K562 (cell line): ENCODE measurements at regions not wholly inside any gene's neighbourhood (a gene's known extent, or its start where the extent isn't known, plus 50 kb on each side); places are given as distances from the start of the nearest gene placed in this dataset.

ENCODE experiments used
- ATAC-seq: fragments of 200-7000 bp; cut with Tn5 transposase; 3 replicates; pipeline ENCODE4 v1.9.1; 2020; ENCODE audit warnings: moderate library complexity
- BruUV-seq: library from RNA; stranded (reverse); fragments of 400-500 nt; replicated peaks from 2 replicates; lab custom pipeline; 2021; lab: Mats Ljungman, UMichigan
- CTCF ChIA-PET: fragments of 300-600 bp; formaldehyde crosslinking; extraction: SDS; loops from one replicate; lab custom pipeline; 2021; ENCODE audit warnings: low intra/inter-chr PET ratio; lab: Yijun Ruan, JAX
- POLR2A ChIA-PET: fragments of 300-600, 350-650 bp; sonication (Branson Sonifier 250); formaldehyde crosslinking; extraction: SDS; loops from one replicate; lab custom pipeline; 2021; ENCODE audit warnings: antibody characterized with exemption, inconsistent platforms; lab: Yijun Ruan, JAX
- DNase-seq, 4 experiments: peaks; one replicate each; pipeline versions ENCODE4 v3.0.0 to v3.0.0-alpha.2; 2011 to 2018; ENCODE audit warnings: low spot score in 3 of 4, mixed read lengths in 3 of 4; ENCODE audit errors: extremely low read depth in 1 of 4
- FAIRE-seq: peaks from 2 replicates; lab custom pipeline; 2011; peaks lifted over from hg19 to GRCh38; lab: Jason Lieb, UNC
- H2AFZ ChIP-seq: 2 replicates; pipeline ENCODE4 v1.6.0; 2011; ENCODE audit warnings: low read depth, low read length, control low read depth, inconsistent platforms
- H3K27ac ChIP-seq: fragments of 200-600 bp; 3 replicates; pipeline ENCODE4 v1.8.0; 2011; ENCODE audit warnings: low read depth, mild to moderate bottlenecking, control low read depth, inconsistent platforms, low read length, moderate library complexity, mixed read lengths; ENCODE audit errors: extremely low read depth
- H3K27me3 ChIP-seq, 2 experiments: fragments of 300-600 bp in 1 of 2; 2 replicates in 1 of 2; 3 replicates in 1 of 2; pipeline versions ENCODE4 v1.6.0 to v1.8.0; 2011; ENCODE audit warnings: inconsistent platforms in 2 of 2, low read length in 2 of 2, mild to moderate bottlenecking in 1 of 2, mixed read lengths in 1 of 2, moderate library complexity in 1 of 2; ENCODE audit not compliant: control insufficient read depth in 2 of 2, insufficient read depth in 2 of 2
- H3K36me3 ChIP-seq: fragments of 300-600 bp; 3 replicates; pipeline ENCODE4 v1.8.0; 2011; ENCODE audit warnings: mild to moderate bottlenecking, low read length, inconsistent platforms; ENCODE audit not compliant: control insufficient read depth, insufficient read depth
- H3K4me1 ChIP-seq, 2 experiments: fragments of 200-600 bp in 1 of 2; replicated peaks in 1 of 2; 2 replicates in 1 of 2; 3 replicates in 1 of 2; pipeline versions ENCODE4 v1.5.1 to v1.8.0; 2011; ENCODE audit warnings: inconsistent platforms in 2 of 2, low read length in 2 of 2, mild to moderate bottlenecking in 1 of 2, mixed read lengths in 1 of 2, moderate library complexity in 1 of 2; ENCODE audit not compliant: control insufficient read depth in 2 of 2, insufficient read depth in 2 of 2
- H3K4me2 ChIP-seq: 2 replicates; pipeline ENCODE4 v1.6.1; 2011; ENCODE audit warnings: low read length, control low read depth, inconsistent platforms, mixed read lengths; ENCODE audit not compliant: insufficient read depth
- H3K4me3 ChIP-seq: fragments of 200-600 bp; sonication (generic), shearing (Covaris generic); 2 replicates; pipeline ENCODE4 v1.5.1; 2016; ENCODE audit warnings: control low read depth, inconsistent platforms
- H3K79me2 ChIP-seq: fragments of 200-600 bp; 3 replicates; pipeline ENCODE4 v1.8.0; 2011; ENCODE audit warnings: low read length, inconsistent platforms; ENCODE audit not compliant: control insufficient read depth, insufficient read depth
- H3K9ac ChIP-seq, 2 experiments: 2 replicates each; pipeline versions ENCODE4 v1.6.0 to v1.6.1; 2011; ENCODE audit warnings: low read depth in 2 of 2, low read length in 2 of 2, control low read depth in 1 of 2, inconsistent platforms in 1 of 2, mild to moderate bottlenecking in 1 of 2, mixed read lengths in 1 of 2; ENCODE audit not compliant: insufficient read depth in 1 of 2
- H3K9me1 ChIP-seq: one replicate; pipeline ENCODE4 v1.6.0; 2011; ENCODE audit warnings: inconsistent platforms, mild to moderate bottlenecking, low read length, moderate library complexity; ENCODE audit not compliant: control insufficient read depth, insufficient read depth
- H3K9me3 ChIP-seq: replicated peaks from 2 replicates; pipeline ENCODE4 v1.5.1; 2011; ENCODE audit warnings: low read depth, low read length, inconsistent platforms; ENCODE audit not compliant: control insufficient read depth, insufficient read depth
- H4K20me1 ChIP-seq: replicated peaks from 2 replicates; pipeline ENCODE4 v1.6.1; 2011; ENCODE audit warnings: low read length, inconsistent platforms, mixed read lengths; ENCODE audit not compliant: control insufficient read depth, insufficient read depth
- GABPA ChIP-seq: fragments of 200-800 bp; sonication (Bioruptor generic); conservative IDR thresholded peaks from 2 replicates; pipeline ENCODE4 v1.6.1; 2016; ENCODE audit warnings: low read depth, missing genetic modification characterization, missing compliant biosample characterization
- KDM1A ChIP-seq, 2 experiments: fragments of 450-650 bp; IDR thresholded peaks; 2 replicates each; pipeline ENCODE4 v1.6.1; 2016; ENCODE audit warnings: mild to moderate bottlenecking in 2 of 2
- MCM7 ChIP-seq, 2 experiments: fragments of 450-650 bp; IDR thresholded peaks; 2 replicates each; pipeline ENCODE4 v1.6.1; 2016 to 2018
- PHF8 ChIP-seq: fragments of 200-600 bp; sonication (generic); IDR thresholded peaks from 2 replicates; pipeline ENCODE4 v1.6.1; 2012; ENCODE audit warnings: mixed run types, mild to moderate bottlenecking, inconsistent platforms, low read length, moderate library complexity, borderline replicate concordance
- RCOR1 ChIP-seq, 2 experiments: IDR thresholded peaks; 2 replicates each; pipeline ENCODE4 v1.6.1; 2012; ENCODE audit warnings: low read depth in 2 of 2, low read length in 2 of 2, borderline replicate concordance in 1 of 2, improper control_type of control experiment in 1 of 2
- SMARCC2 ChIP-seq: fragments of 450-650 bp; IDR thresholded peaks from 2 replicates; pipeline ENCODE4 v1.6.1; 2017; ENCODE audit warnings: antibody characterized with exemption, moderate library complexity, mild to moderate bottlenecking, low read depth
- ZNF324 ChIP-seq: fragments of 250-450 bp; sonication (Bioruptor Pico); IDR thresholded peaks from 2 replicates; pipeline ENCODE4 v1.4.0; 2020; ENCODE audit warnings: mild to moderate bottlenecking
- WGBS: fragments of 100-300 bp; shearing (Covaris generic); methylation state at CpG from one replicate; pipeline ENCODE4 v1.1.6; 2016; ENCODE audit warnings: low coverage, mixed read lengths; ENCODE audit not compliant: insufficient coverage; ENCODE audit errors: missing lambda C conversion rate; 5-methylcytosine and 5-hydroxymethylcytosine counted together
- in situ Hi-C: fragments of 300-500 bp; cut with MboI; formaldehyde crosslinking; loops from 4 replicates; pipeline ENCODE4 v1.15.0; 2018; ENCODE audit warnings: inconsistent platforms, mixed read lengths
- intact Hi-C: fragments of 100-400 bp; cut with micrococcal nuclease; formaldehyde crosslinking; loops from 2 replicates; pipeline ENCODE4 v1.14.2; 2022
- TF ChIP-seq, protein P1 (sequence below): fragments of 450-650 bp; formaldehyde crosslinking; IDR thresholded peaks from 2 replicates; pipeline ENCODE4 v1.4.0; 2022; ENCODE audit warnings: missing genetic modification characterization
- TF ChIP-seq, protein P2 (sequence below): sonication (generic); formaldehyde crosslinking; IDR thresholded peaks from 2 replicates; pipeline ENCODE4 v1.8.1; 2023; ENCODE audit warnings: missing genetic modification reagents, mild to moderate bottlenecking, borderline replicate concordance
- TF ChIP-seq, protein P3 (sequence below): sonication (generic); formaldehyde crosslinking; IDR thresholded peaks from 2 replicates; pipeline ENCODE4 v1.5.0; 2020; ENCODE audit warnings: missing genetic modification reagents
- TF ChIP-seq, protein P4 (sequence below), 2 experiments: fragments of 250-450 bp in 1 of 2; fragments of 450-650 bp in 1 of 2; sonication (Bioruptor Pico) in 1 of 2; IDR thresholded peaks; 2 replicates each; pipeline versions ENCODE4 v1.6.1 to v1.8.0; 2016 to 2021; ENCODE audit warnings: mild to moderate bottlenecking in 2 of 2, moderate library complexity in 2 of 2, missing compliant biosample characterization in 1 of 2, missing genetic modification characterization in 1 of 2

DNA sequence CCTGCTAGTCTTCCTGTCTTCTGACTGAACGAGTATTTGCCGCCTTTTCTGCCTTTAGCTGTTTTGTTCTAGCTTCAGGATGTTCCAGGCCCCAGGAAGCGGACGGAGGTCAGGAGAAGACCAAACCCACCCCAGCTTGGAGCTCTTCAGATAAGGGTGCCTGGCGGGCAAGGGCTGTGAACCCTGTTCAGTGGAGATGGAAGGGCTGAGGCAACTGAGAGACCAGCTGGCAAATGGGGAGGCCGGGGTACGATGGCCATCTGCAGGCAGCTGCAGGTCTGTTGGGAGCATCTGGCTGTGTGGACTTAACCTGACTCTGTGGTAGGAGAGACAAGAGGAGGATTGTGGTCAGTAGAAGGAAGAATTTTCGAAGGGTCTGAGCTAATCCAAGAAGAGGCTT, 95.6 kb downstream of the CHST1 start:
- in situ Hi-C loops = no loop called here
- no peak for TF ChIP-seq SMARCC2
- TF ChIP-seq, protein P1, sequence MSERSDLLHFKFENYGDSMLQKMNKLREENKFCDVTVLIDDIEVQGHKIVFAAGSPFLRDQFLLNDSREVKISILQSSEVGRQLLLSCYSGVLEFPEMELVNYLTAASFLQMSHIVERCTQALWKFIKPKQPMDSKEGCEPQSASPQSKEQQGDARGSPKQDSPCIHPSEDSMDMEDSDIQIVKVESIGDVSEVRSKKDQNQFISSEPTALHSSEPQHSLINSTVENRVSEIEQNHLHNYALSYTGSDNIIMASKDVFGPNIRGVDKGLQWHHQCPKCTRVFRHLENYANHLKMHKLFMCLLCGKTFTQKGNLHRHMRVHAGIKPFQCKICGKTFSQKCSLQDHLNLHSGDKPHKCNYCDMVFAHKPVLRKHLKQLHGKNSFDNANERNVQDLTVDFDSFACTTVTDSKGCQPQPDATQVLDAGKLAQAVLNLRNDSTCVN (CRISPR knock-in tag) = no peak
- TF ChIP-seq, protein P2, sequence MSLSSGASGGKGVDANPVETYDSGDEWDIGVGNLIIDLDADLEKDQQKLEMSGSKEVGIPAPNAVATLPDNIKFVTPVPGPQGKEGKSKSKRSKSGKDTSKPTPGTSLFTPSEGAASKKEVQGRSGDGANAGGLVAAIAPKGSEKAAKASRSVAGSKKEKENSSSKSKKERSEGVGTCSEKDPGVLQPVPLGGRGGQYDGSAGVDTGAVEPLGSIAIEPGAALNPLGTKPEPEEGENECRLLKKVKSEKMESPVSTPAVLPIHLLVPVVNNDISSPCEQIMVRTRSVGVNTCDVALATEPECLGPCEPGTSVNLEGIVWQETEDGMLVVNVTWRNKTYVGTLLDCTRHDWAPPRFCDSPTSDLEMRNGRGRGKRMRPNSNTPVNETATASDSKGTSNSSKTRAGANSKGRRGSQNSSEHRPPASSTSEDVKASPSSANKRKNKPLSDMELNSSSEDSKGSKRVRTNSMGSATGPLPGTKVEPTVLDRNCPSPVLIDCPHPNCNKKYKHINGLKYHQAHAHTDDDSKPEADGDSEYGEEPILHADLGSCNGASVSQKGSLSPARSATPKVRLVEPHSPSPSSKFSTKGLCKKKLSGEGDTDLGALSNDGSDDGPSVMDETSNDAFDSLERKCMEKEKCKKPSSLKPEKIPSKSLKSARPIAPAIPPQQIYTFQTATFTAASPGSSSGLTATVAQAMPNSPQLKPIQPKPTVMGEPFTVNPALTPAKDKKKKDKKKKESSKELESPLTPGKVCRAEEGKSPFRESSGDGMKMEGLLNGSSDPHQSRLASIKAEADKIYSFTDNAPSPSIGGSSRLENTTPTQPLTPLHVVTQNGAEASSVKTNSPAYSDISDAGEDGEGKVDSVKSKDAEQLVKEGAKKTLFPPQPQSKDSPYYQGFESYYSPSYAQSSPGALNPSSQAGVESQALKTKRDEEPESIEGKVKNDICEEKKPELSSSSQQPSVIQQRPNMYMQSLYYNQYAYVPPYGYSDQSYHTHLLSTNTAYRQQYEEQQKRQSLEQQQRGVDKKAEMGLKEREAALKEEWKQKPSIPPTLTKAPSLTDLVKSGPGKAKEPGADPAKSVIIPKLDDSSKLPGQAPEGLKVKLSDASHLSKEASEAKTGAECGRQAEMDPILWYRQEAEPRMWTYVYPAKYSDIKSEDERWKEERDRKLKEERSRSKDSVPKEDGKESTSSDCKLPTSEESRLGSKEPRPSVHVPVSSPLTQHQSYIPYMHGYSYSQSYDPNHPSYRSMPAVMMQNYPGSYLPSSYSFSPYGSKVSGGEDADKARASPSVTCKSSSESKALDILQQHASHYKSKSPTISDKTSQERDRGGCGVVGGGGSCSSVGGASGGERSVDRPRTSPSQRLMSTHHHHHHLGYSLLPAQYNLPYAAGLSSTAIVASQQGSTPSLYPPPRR (CRISPR knock-in tag) = no peak
- no peak for TF ChIP-seq GABPA (tag)
- no peak for TF ChIP-seq KDM1A (IDR thresholded peaks at IDR 0.05)
- TF ChIP-seq, protein P3, sequence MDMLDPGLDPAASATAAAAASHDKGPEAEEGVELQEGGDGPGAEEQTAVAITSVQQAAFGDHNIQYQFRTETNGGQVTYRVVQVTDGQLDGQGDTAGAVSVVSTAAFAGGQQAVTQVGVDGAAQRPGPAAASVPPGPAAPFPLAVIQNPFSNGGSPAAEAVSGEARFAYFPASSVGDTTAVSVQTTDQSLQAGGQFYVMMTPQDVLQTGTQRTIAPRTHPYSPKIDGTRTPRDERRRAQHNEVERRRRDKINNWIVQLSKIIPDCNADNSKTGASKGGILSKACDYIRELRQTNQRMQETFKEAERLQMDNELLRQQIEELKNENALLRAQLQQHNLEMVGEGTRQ (CRISPR knock-in tag) = no peak
- no peak for TF ChIP-seq MCM7 (IDR thresholded peaks at IDR 0.05)
- no peak for TF ChIP-seq PHF8
- TF ChIP-seq RCOR1 (IDR thresholded peaks at IDR 0.05; ENCODE audit: borderline replicate concordance in 1 of 2, low read depth in 2 of 2, low read length in 2 of 2) = no peak
- TF ChIP-seq, protein P4, sequence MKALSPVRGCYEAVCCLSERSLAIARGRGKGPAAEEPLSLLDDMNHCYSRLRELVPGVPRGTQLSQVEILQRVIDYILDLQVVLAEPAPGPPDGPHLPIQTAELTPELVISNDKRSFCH (CRISPR knock-in tag; IDR thresholded peaks at IDR 0.05) = no peak
- TF ChIP-seq, protein P4 (tag; IDR thresholded peaks at IDR 0.05) = no peak
- TF ChIP-seq ZNF324 = no peak

More for the DNA sequence above, 95.6 kb downstream of the CHST1 start:
- no peaks in the 10 kb centered on the region for H3K36me3 ChIP-seq
- H3K4me2 ChIP-seq = no peak overlapping the region
- H3K27ac ChIP-seq = no peak overlapping the region
- no peak overlapping the region for H3K9ac ChIP-seq
- POLR2A ChIA-PET = interaction anchor here (1.1 kb wide), 1 partner anchor 9 kb away, joined by 3 read pairs; no protein-coding TSS in a partner anchor
- no TSS peak for BruUV-seq
- H2AFZ ChIP-seq = no peak overlapping the region
- no peaks in the 10 kb centered on the region for H3K4me1 ChIP-seq
- CTCF ChIA-PET = no interaction called here
- no peak overlapping the region for H3K4me3 ChIP-seq
- H3K9me1 ChIP-seq = no peaks in the 10 kb centered on the region
- intact Hi-C loops = no loop called here
- no peak for ATAC-seq
- H4K20me1 ChIP-seq = peaks cover 5% of the 10 kb centered on the region
- no peaks in the 10 kb centered on the region for H3K79me2 ChIP-seq
- H3K9me3 ChIP-seq = no peaks in the 10 kb centered on the region
- no peak for DNase-seq
- FAIRE-seq = no peak
- 1% methylated on average over 8 of the region's 8 CpGs for WGBS
- H3K27me3 ChIP-seq = peaks cover 0 to 10% of the 10 kb centered on the region in 2 experiments; a peak in 2 of 5 replicates
